HL-60/S4 treated with phorbol 12-myristate 13-acetate at 8.2 ng/mL for 4 days and 3 days (cell line): ENCODE measurements at regions not wholly inside any gene's neighbourhood (a gene's known extent, or its start where the extent isn't known, plus 50 kb on each side); places are given as distances from the start of the nearest gene placed in this dataset.

Experiments
- in situ Hi-C: fragments of 300-500 bp; cut with MboI; formaldehyde crosslinking; loops from 2 replicates; pipeline ENCODE4 v1.15.0; 2022; ENCODE audit warnings: low sequenced_read_pairs

DNA sequence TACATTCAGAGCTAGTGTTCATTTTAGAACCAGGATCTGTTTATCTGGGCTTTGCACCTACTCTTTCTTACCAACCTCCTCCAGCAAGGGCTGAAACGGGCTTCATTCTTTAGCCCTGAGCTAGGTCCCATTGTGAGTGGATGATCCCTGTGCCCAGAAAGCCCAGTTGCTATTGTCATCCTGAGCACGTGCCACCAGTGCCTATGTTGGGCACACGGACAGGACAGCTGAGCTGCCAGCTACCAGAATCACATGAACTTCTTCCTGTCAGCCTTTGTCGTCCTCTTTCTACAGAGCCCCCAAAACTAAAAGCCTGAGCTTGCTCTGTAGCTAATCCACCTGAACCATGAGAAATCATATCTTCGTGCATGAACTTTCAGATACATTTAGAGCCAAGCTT lies 74.4 kb upstream of the NTM start:
- in situ Hi-C loops, result no loop called here

DNA sequence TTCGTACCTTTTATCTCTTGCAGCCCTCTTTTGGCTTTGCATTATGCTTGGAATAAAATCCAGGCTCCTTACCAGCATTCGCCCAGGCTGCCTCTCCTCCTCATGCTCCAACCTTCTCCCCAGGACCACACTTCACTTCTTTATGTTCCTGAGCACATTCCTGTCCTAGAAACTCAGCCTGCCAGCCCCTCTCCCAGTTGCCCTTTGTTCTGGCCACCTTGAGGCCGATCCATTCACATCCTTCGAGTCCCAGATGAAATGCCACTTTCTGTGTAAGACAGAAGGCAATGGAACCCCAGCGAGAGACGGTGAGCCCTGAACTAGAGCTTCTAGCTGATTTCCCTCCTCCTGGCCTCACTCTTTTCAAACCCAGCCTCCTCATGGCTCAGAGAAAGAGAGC lies 73.0 kb upstream of the NTM start:
- in situ Hi-C loops, result no loop called here

DNA sequence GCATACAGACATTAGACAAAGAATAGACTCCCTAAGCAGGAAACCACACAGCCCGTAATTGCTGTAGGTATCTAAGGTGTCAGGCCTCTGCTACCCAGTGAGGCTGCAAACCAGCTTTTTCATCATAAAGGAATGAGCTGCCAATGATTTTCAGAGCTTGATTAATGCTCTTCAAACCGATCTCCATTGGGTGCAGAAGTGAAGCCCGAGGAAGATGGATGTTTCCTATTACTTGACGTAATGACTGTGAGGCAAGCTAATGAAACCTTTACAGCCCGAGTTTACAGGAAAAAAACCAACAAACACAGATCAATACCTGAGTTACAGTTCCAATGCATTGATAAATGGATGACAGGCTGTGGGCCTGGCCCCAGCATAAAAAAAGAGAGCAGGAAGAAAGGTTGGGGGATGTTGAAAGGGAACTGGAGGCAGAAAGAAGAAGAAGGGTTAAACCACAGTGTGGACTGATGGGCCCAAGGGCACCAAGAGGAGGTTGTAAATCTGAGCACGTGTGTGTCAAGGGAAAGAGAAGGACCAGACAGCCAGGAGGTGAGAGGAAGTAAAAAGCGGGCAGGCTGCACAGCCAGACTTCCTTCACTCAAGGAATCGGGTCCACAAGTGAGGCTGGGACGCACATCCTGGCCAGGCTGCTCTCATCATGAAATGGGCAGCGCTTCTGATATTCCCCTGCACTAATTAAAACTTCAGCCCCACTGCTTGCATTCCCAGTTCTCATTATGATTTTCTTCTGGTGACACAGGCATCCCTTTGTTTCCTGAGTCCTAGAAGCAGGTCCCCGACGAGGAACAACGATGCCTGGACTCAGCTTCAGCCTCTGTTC lies 70.6 kb upstream of the NTM start:
- in situ Hi-C loops, result no loop called here

DNA sequence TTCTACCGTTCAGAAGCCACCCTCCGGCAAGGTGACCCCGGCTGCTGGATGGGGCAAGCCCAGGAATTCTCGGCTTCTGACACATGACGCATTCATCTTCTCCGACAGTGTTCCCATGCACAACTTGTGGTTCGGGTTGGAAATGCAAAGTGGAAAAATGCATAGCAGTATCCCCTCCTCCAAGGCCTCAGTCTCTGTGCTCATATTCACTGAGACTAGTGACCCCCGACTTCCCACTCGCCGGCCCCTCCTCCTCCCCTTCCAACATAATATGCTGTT lies 70.0 kb upstream of the NTM start:
- in situ Hi-C loops, result no loop called here

DNA sequence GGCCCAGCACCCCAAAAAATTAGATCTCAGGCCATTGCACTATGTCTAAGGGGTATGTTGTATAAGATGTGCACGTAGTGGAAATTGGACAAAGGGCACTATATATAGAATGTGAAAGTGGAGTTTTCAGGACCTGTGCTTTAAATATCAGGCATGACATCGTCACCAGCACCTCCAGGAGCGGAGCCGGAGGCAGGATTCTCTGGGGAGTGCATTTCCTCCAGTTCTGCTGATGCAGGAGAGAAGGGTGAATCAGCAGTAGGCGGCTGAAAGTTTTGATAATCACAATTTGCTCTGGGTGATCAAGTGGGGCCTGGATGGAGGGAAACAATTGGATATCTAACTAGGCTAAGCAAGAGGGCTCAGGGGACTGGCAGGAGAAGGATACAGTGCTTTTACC lies 69.1 kb upstream of the NTM start:
- in situ Hi-C loops, result no loop called here

DNA sequence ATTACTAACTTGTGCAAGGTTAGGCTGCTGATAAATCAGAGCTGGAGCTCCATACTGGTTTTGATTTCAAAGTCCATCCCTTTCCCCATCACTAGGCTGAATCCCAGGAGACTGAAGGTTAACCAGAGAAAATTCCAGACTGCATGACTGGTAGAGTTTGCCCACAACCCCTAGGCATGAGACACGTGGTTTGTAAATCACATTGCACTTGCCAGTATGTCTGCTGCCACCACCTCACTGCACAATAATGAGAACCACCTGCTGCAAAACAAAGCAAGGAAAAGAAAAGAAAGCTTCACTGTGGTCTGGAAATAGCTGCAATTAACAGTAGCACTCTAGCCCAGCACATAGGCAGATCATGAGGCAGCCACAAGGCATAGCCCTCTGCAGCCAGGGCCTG lies 67.6 kb upstream of the NTM start:
- in situ Hi-C loops, result no loop called here

DNA sequence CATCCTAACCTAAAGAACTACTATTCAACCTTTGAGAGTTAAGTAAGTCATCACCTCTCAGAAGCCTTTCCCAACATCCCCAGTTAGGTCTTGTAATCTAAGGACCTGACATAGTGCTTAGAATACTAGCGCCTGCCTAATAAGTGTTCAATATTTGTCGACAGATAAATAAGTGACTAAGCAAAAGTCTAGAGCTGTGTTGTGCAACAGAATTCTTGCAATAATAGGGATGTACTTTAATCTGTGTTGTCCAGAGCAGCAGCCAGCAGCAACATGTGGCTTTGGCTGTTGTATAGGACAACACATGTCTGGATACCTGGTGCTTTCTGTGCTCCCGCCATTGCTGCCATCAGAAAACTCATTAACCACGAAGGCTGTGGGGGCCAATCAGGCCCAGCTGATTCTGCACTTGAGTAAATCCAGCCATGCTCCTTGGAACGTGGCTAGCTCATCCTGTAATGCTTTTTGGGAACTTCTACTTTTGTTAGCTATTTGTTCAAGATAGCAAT lies 66.8 kb upstream of the NTM start:
- in situ Hi-C loops, result no loop called here

DNA sequence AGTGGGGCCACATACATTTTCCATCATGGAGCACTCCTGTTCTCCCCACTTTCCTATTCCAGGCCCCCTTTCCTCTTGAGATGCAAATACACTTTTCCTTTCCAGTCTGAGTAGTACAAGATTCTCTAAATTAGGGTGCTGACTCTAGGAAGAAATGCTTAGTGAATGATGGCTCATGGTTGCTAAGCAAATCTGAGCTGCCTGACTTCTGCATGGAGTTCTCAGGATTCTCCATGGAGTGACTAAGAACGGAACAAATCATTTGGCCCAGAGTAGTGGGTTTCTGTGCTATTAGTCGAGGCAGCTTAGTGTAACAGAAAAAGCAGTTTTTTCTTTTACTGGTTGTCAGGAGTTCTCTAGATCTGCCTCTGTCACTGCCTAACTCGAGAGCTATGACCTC lies 65.4 kb upstream of the NTM start:
- in situ Hi-C loops, result no loop called here

DNA sequence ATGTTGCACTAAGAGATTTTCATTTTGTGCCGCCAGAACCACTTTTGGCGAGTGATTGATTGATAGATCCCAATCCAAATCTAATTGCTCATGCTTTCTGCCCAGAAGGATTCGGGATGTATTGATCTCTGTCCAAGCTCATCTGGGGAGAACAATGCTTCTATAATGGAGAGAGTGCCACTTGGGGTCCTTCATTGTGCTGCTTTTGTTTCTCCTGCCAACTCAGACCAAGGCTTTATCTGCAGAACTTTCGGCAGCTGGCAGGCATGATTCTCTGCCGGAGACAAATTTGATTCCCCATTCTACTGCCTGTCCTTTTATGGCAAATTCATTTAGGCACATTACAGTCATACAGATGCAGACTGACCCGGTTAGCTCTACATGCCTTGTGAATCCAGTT lies 62.9 kb upstream of the NTM start:
- in situ Hi-C loops, result no loop called here

DNA sequence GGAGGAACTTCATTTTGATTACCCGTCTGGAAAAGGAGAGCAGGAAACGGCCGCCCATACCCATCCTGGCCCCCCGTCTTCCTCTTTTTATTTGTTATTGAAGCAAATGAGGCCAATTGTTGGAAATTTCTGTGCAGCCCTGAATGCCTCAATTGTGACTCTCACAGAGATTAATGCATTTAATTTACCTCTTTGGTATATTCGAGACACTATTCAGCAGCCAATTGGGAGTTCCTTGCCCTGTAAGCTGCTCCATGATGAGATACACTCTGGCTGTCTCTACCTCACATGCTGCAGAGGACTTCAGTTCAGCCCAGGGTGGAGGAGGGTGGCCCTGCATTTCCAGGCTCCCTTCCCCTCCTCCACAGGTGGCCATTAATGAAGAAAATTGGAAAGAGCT lies 60.6 kb upstream of the NTM start:
- in situ Hi-C loops, result no loop called here

DNA sequence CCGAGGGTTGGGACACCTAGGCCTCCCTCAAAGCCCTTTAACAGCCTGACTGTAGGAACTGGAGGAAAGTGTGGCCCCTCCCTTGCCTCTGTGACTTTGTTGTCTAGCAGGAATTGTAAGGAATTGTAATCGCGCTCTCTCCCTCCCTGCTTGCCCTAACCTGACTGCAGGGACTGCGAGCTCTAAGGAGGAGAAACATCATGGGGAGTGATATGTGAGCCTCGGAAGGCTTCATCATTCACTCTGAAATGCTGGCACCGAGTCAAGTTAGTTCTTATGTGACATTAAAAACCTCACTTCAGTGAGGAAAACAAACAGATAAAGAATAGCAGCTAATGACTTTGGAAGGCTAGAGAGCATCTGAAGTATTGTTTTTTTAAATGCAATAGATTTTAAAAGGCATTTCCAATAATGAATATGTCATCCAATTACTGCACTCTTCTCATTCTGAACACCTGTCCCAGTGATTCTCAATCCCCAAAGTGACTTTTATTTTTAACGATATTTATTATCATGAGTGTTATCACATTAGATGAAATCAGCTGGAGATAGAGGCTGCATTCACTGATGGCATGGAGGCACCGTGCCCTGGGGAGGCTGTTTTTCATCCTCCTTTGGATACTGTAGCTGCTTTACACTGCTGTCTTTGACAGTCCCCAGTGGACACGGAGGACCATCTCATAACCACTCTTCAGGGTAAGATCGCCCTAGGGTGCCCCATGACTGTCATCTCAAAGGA lies 58.5 kb upstream of the NTM start:
- in situ Hi-C loops, result no loop called here
